Naive thymus-derived CD4-positive, alpha-beta T cell (primary cell): ENCODE measurements at regions not wholly inside any gene's neighbourhood (a gene's known extent, or its start where the extent isn't known, plus 50 kb on each side); places are given as distances from the start of the nearest gene placed in this dataset.

Experiments
- ATAC-seq: fragments of 150-1000 bp; cut with Tn5 transposase; 2 replicates; pipeline ENCODE4 v1.10.0; 2021; ENCODE audit warnings: mild to moderate bottlenecking, moderate library complexity
- CTCF ChIA-PET: fragments of 350-600 bp; sonication (Branson Sonifier 250); formaldehyde crosslinking; loops from one replicate; lab custom pipeline; 2021; ENCODE audit warnings: antibody characterized with exemption; lab: Charles Lee
- POLR2A ChIA-PET: fragments of 350-600 bp; sonication (Branson Sonifier 250); formaldehyde crosslinking; loops from one replicate; lab custom pipeline; 2021; ENCODE audit warnings: antibody characterized with exemption, inconsistent platforms; lab: Charles Lee
- DNase-seq, 9 donors: peaks; one replicate each; pipeline versions ENCODE4 v3.0.0 to v3.0.0-alpha.2; 2020 to 2022; ENCODE audit warnings: mixed read lengths in 1 of 9
- H3K27ac ChIP-seq: one replicate; pipeline ENCODE4 v1.7.0; 2013; ENCODE audit warnings: mild to moderate bottlenecking, low read depth, low read length, moderate library complexity
- H3K27me3 ChIP-seq, 2 donors: one replicate each; pipeline ENCODE4 v1.7.0; 2013; ENCODE audit warnings: low read length in 2 of 2, mild to moderate bottlenecking in 2 of 2, moderate library complexity in 2 of 2; ENCODE audit not compliant: control insufficient read depth in 2 of 2, insufficient read depth in 2 of 2
- H3K36me3 ChIP-seq, 3 experiments: 1 replicate in 2 of 3; 2 replicates in 1 of 3; pipeline ENCODE4 v1.7.0; 2013; ENCODE audit warnings: low read length in 3 of 3, mild to moderate bottlenecking in 3 of 3, moderate library complexity in 1 of 3; ENCODE audit not compliant: insufficient read depth in 3 of 3, control insufficient read depth in 2 of 3
- H3K4me1 ChIP-seq, 2 donors: one replicate each; pipeline ENCODE4 v1.7.0; 2013; ENCODE audit warnings: low read length in 2 of 2, mild to moderate bottlenecking in 2 of 2, moderate library complexity in 1 of 2; ENCODE audit not compliant: control insufficient read depth in 2 of 2, insufficient read depth in 2 of 2
- H3K4me3 ChIP-seq: 2 replicates; pipeline ENCODE4 v1.7.0; 2013; ENCODE audit warnings: mild to moderate bottlenecking, low read length
- H3K9me3 ChIP-seq, 3 experiments: 1 replicate in 2 of 3; 2 replicates in 1 of 3; pipeline ENCODE4 v1.7.0; 2013; ENCODE audit warnings: low read length in 3 of 3; ENCODE audit not compliant: control insufficient read depth in 2 of 3
- H3K27ac Mint-ChIP-seq, 9 donors: one replicate each; pipeline ENCODE4 v1.8.0; 2020 to 2022; ENCODE audit warnings: mixed read lengths in 9 of 9, mild to moderate bottlenecking in 8 of 9, moderate library complexity in 5 of 9, inconsistent platforms in 2 of 9
- H3K27me3 Mint-ChIP-seq, 5 donors: one replicate each; pipeline ENCODE4 v1.8.0; 2021 to 2022; ENCODE audit warnings: mixed read lengths in 5 of 5, mild to moderate bottlenecking in 1 of 5
- H3K36me3 Mint-ChIP-seq, 5 donors: one replicate each; pipeline ENCODE4 v1.8.0; 2020 to 2022; ENCODE audit warnings: mixed read lengths in 5 of 5, mild to moderate bottlenecking in 3 of 5, inconsistent platforms in 1 of 5
- H3K4me1 Mint-ChIP-seq, 7 donors: one replicate each; pipeline ENCODE4 v1.8.0; 2020 to 2022; ENCODE audit warnings: mixed read lengths in 7 of 7, mild to moderate bottlenecking in 3 of 7, inconsistent platforms in 1 of 7
- H3K4me3 Mint-ChIP-seq, 10 donors: one replicate each; pipeline ENCODE4 v1.8.0; 2020 to 2022; ENCODE audit warnings: mild to moderate bottlenecking in 10 of 10, mixed read lengths in 10 of 10, moderate library complexity in 6 of 10, inconsistent platforms in 2 of 10
- H3K9me3 Mint-ChIP-seq, 11 donors: one replicate each; pipeline ENCODE4 v1.8.0; 2020 to 2022; ENCODE audit warnings: mixed read lengths in 11 of 11, mild to moderate bottlenecking in 4 of 11, inconsistent platforms in 1 of 11, moderate library complexity in 1 of 11
- intact Hi-C, 2 donors: fragments of 100-400 bp; cut with micrococcal nuclease; formaldehyde crosslinking; loops; one replicate each; pipeline ENCODE4 v1.15.1; 2023

DNA sequence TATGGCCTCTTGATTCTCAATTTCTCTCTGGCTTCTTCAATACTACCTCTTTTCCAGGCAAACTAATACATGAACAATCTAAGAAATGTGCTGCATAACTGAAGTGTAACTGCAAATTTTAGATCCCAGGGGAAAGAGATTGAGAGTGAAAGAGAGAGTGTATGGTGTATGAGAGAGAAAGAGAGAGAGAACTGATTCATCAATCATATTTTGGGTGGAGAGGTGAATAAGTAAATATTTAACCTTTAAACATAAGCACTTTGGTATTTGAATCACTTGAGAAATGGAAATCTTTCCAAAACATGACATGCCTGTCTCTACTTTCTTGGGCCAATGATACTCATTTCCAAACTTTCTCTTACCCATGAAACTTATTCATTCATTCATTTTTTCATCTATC, 147.2 kb upstream of the DIPK2B start:
- H3K9me3 ChIP-seq: no peaks in the 10 kb centered on the region
- no peak overlapping the region for H3K27ac Mint-ChIP-seq
- intact Hi-C loops: no loop called here
- ChIA-PET CTCF (no interaction called here), POLR2A (no interaction called here)
- H3K9me3 Mint-ChIP-seq: peaks cover 0 to 13% (median 3%) of the 10 kb centered on the region in 11 donors
- H3K4me1 Mint-ChIP-seq: no peaks in the 10 kb centered on the region
- no peaks in the 10 kb centered on the region for H3K27me3 Mint-ChIP-seq
- H3K27me3 ChIP-seq: no peaks in the 10 kb centered on the region
- no peak overlapping the region for H3K4me3 ChIP-seq
- DNase-seq (no peak), ATAC-seq (no peak)
- no peaks in the 10 kb centered on the region for H3K36me3 ChIP-seq
- H3K4me1 ChIP-seq: no peaks in the 10 kb centered on the region
- H3K36me3 Mint-ChIP-seq: peaks cover 0 to 4% (median 0%) of the 10 kb centered on the region in 5 donors
- H3K27ac ChIP-seq: no peak overlapping the region
- no peak overlapping the region for H3K4me3 Mint-ChIP-seq

GRCh38 chrX:45344594-45344993, 143.9 kb upstream of the DIPK2B start:
- ChIA-PET CTCF (no interaction called here), POLR2A (no interaction called here)
- ATAC-seq (no peak), DNase-seq (no peak)
- no peaks in the 10 kb centered on the region for H3K36me3 ChIP-seq
- no peaks in the 10 kb centered on the region for H3K4me1 Mint-ChIP-seq
- no peak overlapping the region for H3K27ac Mint-ChIP-seq
- no peaks in the 10 kb centered on the region for H3K27me3 ChIP-seq
- H3K9me3 ChIP-seq: no peaks in the 10 kb centered on the region
- no peaks in the 10 kb centered on the region for H3K9me3 Mint-ChIP-seq
- no peaks in the 10 kb centered on the region for H3K4me1 ChIP-seq
- no peaks in the 10 kb centered on the region for H3K36me3 Mint-ChIP-seq
- no peak overlapping the region for H3K4me3 Mint-ChIP-seq
- no peak overlapping the region for H3K27ac ChIP-seq
- H3K27me3 Mint-ChIP-seq: no peaks in the 10 kb centered on the region
- intact Hi-C loops: no loop called here
- H3K4me3 ChIP-seq: no peak overlapping the region

DNA sequence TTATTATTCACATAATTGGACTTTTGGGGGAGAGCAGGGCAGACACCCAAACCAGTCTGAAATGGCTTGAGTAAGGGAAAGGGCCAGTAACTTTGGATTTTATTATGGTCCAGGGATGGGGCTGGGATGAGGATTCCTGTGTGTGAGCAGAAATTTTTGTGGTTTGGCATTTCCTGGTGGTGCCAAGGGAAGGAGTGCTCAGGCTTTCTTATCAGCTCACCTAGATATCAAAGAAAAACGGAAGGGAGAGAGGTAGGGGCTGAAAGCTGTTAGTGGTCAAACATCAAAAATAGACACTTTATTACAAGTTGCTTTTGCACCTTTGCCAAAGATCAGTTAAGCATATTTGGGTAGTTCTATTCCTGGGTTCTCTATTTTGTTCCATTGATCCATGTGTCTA, 128.5 kb upstream of the DIPK2B start:
- Mint-ChIP-seq H3K4me3 (no peak overlapping the region), H3K27me3 (peaks cover 0 to 12% (median 3%) of the 10 kb centered on the region in 5 donors), H3K9me3 (no peaks in the 10 kb centered on the region), H3K4me1 (no peaks in the 10 kb centered on the region), H3K27ac (no peak overlapping the region), H3K36me3 (no peaks in the 10 kb centered on the region)
- CTCF ChIA-PET: no interaction called here
- Histone ChIP-seq H3K27ac (no peak overlapping the region), H3K36me3 (no peaks in the 10 kb centered on the region), H3K9me3 (no peaks in the 10 kb centered on the region), H3K27me3 (no peaks in the 10 kb centered on the region), H3K4me1 (no peaks in the 10 kb centered on the region), H3K4me3 (no peak overlapping the region)
- POLR2A ChIA-PET: no interaction called here
- ATAC-seq (no peak), DNase-seq (no peak)
- intact Hi-C loops: no loop called here

DNA sequence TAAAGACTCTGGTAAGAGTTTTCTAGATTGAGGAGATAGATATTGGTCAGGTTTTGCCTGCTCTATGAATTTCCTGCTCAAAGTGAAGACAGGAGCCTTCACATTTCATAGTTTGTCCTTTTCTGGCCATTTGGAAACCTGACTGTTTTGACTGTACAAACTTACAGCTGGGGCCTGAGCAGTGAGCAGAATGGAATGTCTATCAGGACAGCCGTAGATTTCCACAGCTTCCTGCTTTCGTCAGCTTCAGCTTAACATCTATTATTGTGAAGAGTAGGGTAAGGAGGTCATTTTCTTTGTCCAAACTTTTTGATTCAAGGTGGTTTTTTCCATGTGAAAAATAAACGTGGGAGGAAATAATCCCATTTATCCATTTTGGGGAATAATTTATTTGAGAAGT, 124.3 kb upstream of the DIPK2B start:
- Mint-ChIP-seq H3K9me3 (no peaks in the 10 kb centered on the region), H3K27ac (no peak overlapping the region), H3K36me3 (no peaks in the 10 kb centered on the region), H3K4me1 (peaks cover 0 to 2% (median 0%) of the 10 kb centered on the region in 7 donors), H3K27me3 (peaks cover 0 to 7% (median 0%) of the 10 kb centered on the region in 5 donors), H3K4me3 (no peak overlapping the region)
- Histone ChIP-seq H3K27ac (no peak overlapping the region), H3K4me1 (no peaks in the 10 kb centered on the region), H3K27me3 (no peaks in the 10 kb centered on the region), H3K9me3 (no peaks in the 10 kb centered on the region), H3K36me3 (no peaks in the 10 kb centered on the region), H3K4me3 (no peak overlapping the region)
- no peak for ATAC-seq
- ChIA-PET CTCF (no interaction called here), POLR2A (no interaction called here)
- DNase-seq: no peak
- intact Hi-C loops: no loop called here

DNA sequence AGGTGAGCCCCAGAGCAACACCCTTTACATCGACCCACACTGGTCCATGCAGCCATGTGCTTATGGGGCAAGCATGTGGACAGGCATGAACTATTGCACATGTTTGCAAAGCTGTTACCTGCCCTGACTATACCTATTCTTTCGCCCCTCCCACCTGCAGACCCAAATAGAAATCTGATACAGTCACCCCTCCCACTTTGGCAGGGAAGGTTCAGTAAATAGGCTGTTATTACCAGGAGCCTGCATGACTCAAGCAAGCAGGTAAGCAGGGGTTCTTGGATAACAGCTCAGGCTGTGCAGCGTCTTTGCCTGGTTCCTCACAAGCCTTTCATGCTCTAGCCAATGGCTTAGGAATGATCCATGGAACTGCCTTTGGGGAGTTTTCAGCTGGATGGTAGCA, 122.7 kb upstream of the DIPK2B start:
- Mint-ChIP-seq H3K36me3 (no peaks in the 10 kb centered on the region), H3K4me1 (peaks cover 0 to 2% (median 0%) of the 10 kb centered on the region in 7 donors), H3K27me3 (peaks cover 0 to 7% (median 0%) of the 10 kb centered on the region in 5 donors), H3K9me3 (no peaks in the 10 kb centered on the region), H3K27ac (no peak overlapping the region), H3K4me3 (no peak overlapping the region)
- no peaks in the 10 kb centered on the region for H3K27me3 ChIP-seq
- H3K9me3 ChIP-seq: no peaks in the 10 kb centered on the region
- no peak for DNase-seq
- ATAC-seq: no peak
- POLR2A ChIA-PET: interaction anchor here (0.6 kb wide), 1 partner anchor 29 kb away, joined by 3 read pairs; no protein-coding TSS in a partner anchor
- H3K27ac ChIP-seq: no peak overlapping the region
- no peaks in the 10 kb centered on the region for H3K36me3 ChIP-seq
- intact Hi-C loops: loop anchor here in 1 of 2 donors (2.0 kb wide), 1 partner anchor 1053 kb away; no protein-coding TSS in a partner anchor
- CTCF ChIA-PET: no interaction called here
- H3K4me3 ChIP-seq: no peak overlapping the region
- H3K4me1 ChIP-seq: no peaks in the 10 kb centered on the region

- Histone ChIP-seq H3K9me3 (no peaks in the 10 kb centered on the region), H3K4me1 (no peaks in the 10 kb centered on the region), H3K27me3 (no peaks in the 10 kb centered on the region), H3K4me3 (no peak overlapping the region), H3K27ac (no peak overlapping the region), H3K36me3 (no peaks in the 10 kb centered on the region)
- ATAC-seq: no peak
- peaks cover 0 to 2% (median 0%) of the 10 kb centered on the region in 7 donors for H3K4me1 Mint-ChIP-seq
- no peak overlapping the region for H3K27ac Mint-ChIP-seq
- CTCF ChIA-PET: no interaction called here
- H3K4me3 Mint-ChIP-seq: no peak overlapping the region
- H3K27me3 Mint-ChIP-seq: peaks cover 0 to 11% (median 3%) of the 10 kb centered on the region in 5 donors
- intact Hi-C loops: loop anchor here in 1 of 2 donors (2.0 kb wide), 1 partner anchor 1054 kb away; no protein-coding TSS in a partner anchor
- no peak for DNase-seq
- POLR2A ChIA-PET: no interaction called here
- H3K9me3 Mint-ChIP-seq: no peaks in the 10 kb centered on the region
- no peaks in the 10 kb centered on the region for H3K36me3 Mint-ChIP-seq
Observed at GRCh38 chrX:45322820-45323219, 122.1 kb upstream of the DIPK2B start.

DNA sequence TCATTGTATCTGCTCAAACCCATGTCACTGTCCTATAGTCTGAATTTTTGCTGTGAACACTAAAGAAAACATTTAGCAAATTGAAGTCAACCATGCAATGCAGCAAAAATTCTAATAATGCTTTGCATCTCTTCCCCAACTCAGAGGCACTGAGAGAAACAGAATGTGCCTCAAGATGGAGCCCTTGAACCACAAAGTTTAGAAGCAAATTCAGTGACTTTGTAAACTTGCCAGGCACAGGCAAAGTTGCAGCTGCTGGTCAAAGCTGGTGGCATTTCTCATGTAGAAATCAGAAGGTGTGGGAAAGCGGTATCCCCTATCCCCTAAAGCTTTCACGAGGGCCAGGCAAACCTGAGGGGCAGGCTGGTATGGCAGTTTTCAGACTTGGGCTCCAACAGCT, 121.7 kb upstream of the DIPK2B start:
- no peak for ATAC-seq
- Histone ChIP-seq H3K27me3 (no peaks in the 10 kb centered on the region), H3K9me3 (no peaks in the 10 kb centered on the region), H3K36me3 (no peaks in the 10 kb centered on the region), H3K27ac (no peak overlapping the region), H3K4me1 (no peaks in the 10 kb centered on the region), H3K4me3 (no peak overlapping the region)
- POLR2A ChIA-PET: no interaction called here
- Mint-ChIP-seq H3K27me3 (peaks cover 0 to 11% (median 6%) of the 10 kb centered on the region in 5 donors), H3K9me3 (no peaks in the 10 kb centered on the region), H3K4me3 (no peak overlapping the region), H3K36me3 (no peaks in the 10 kb centered on the region), H3K27ac (no peak overlapping the region), H3K4me1 (peaks cover 0 to 2% (median 0%) of the 10 kb centered on the region in 7 donors)
- intact Hi-C loops: loop anchor here in 1 of 2 donors (2.0 kb wide), 1 partner anchor 1054 kb away; no protein-coding TSS in a partner anchor
- peak in 2 of 9 donors; percentile 4 to 14 for DNase-seq
- CTCF ChIA-PET: no interaction called here
